Activated naive CD4-positive, alpha-beta T cell treated with anti-CD3 and anti-CD28 coated beads, Interleukin-2, amount 50 U/mL, for 72 hours (primary cell): ENCODE measurements at regions not wholly inside any gene's neighbourhood (a gene's known extent, or its start where the extent isn't known, plus 50 kb on each side); places are given as distances from the start of the nearest gene placed in this dataset.
"Not testable (repeated sequence)": the region's sequence is repeated elsewhere in the genome, so short reads cannot be mapped to it uniquely, and the experiment has no call there.

Experiments used
- ATAC-seq, 2 donors: fragments of 150-1000 bp; cut with Tn5 transposase; 2 replicates each; pipeline ENCODE4 v1.10.0; 2021; ENCODE audit warnings: mild to moderate bottlenecking in 2 of 2, moderate library complexity in 2 of 2
- DNase-seq, 2 donors: peaks; one replicate each; pipeline ENCODE4 v3.0.0; 2021 to 2022; ENCODE audit warnings: low spot score in 2 of 2
- H3K27ac Mint-ChIP-seq, 2 donors: one replicate each; pipeline ENCODE4 v1.8.0; 2022; ENCODE audit warnings: mild to moderate bottlenecking in 2 of 2, mixed read lengths in 2 of 2
- H3K36me3 Mint-ChIP-seq, 2 donors: one replicate each; pipeline ENCODE4 v1.8.0; 2022; ENCODE audit warnings: mixed read lengths in 2 of 2
- H3K9me3 Mint-ChIP-seq, 2 donors: one replicate each; pipeline ENCODE4 v1.8.0; 2022; ENCODE audit warnings: mixed read lengths in 2 of 2

DNA sequence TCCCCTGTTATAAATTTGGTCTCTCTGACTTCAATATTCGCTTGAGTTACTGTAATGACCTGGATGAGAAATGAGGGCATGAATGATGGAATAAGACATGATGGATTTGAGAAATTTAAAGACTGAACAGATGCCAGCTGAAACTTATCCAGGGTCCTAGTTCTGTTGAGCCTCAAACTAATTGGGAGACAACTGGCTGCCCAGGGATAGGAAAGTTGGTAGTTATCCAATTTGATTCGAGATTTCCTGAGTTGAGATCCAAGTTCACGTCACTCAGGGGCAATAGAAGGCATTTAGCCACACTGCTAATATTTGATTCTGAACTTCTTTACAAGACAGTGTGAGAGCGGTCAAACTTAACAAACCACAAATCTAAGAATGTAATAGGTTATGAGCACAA, 159.0 kb upstream of the CXCL13 start:
- H3K36me3 Mint-ChIP-seq: no peaks in the 10 kb centered on the region
- no peak for DNase-seq
- no peaks in the 10 kb centered on the region for H3K9me3 Mint-ChIP-seq
- ATAC-seq: no peak
- H3K27ac Mint-ChIP-seq: no peak overlapping the region

GRCh38 chr4:77449171-77449570, 156.4 kb upstream of the CXCL13 start:
- Mint-ChIP-seq H3K9me3 (no peaks in the 10 kb centered on the region), H3K36me3 (no peaks in the 10 kb centered on the region), H3K27ac (no peak overlapping the region)
- DNase-seq (no peak), ATAC-seq (no peak)

DNA sequence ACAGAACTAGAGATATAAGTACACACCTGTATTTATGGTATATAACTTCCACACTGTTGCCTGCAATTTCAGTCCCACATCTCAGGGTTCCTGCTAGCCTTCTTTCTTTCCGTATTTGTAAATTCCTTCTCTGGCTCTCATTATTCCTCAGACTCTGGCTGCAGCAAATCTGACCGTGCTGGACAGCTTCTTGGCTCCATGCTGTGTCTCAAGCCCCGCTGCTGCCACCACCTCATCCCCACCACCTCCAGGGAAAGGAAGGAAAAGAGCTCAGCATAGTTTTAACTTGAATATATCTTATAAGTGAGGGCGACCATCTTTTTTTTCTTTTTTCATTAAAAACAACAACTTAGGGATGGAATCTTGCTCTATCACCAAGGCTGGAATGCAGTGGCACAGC, 155.6 kb upstream of the CXCL13 start:
- H3K27ac Mint-ChIP-seq: no peak overlapping the region
- no peaks in the 10 kb centered on the region for H3K9me3 Mint-ChIP-seq
- no peak for ATAC-seq

GRCh38 chr4:77451530-77451929, 154.1 kb upstream of the CXCL13 start:
- no peak for ATAC-seq
- no peaks in the 10 kb centered on the region for H3K9me3 Mint-ChIP-seq
- H3K36me3 Mint-ChIP-seq: no peaks in the 10 kb centered on the region
- DNase-seq: no peak
- no peak overlapping the region for H3K27ac Mint-ChIP-seq

More for the DNA sequence above, 155.6 kb upstream of the CXCL13 start:
- DNase-seq: no peak
- no peaks in the 10 kb centered on the region for H3K36me3 Mint-ChIP-seq

DNA sequence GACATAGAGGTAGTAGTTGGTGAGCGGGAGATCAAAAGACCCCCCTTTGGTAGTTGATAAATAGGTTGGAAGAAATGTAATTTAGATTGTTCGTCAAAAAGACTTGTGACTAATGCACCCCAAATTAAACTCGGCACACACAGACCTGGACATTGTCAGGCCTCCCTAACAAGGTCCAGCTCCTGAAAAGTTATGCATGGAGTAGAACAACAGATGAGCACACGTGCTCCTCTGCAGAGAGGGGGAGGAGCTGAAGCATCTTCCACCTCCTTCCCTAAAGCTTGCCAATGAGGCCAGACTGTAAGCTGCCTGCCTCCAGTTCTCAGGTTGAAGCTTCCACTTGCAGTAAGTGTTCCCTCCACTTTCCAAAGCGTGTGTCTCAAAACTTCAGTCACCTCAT, 153.5 kb upstream of the CXCL13 start:
- H3K27ac Mint-ChIP-seq, H3K36me3 Mint-ChIP-seq, ATAC-seq: not testable (repeated sequence)

GRCh38 chr4:77453911-77454310, 151.7 kb upstream of the CXCL13 start:
- no peak for DNase-seq
- Mint-ChIP-seq H3K9me3 (no peaks in the 10 kb centered on the region), H3K36me3 (peaks cover 0 to 2% of the 10 kb centered on the region in 2 donors), H3K27ac (no peak overlapping the region)
- ATAC-seq: no peak

More for the DNA sequence above, 153.5 kb upstream of the CXCL13 start:
- H3K9me3 Mint-ChIP-seq, DNase-seq: not testable (repeated sequence)

GRCh38 chr4:77454858-77455257, 150.8 kb upstream of the CXCL13 start:
- ATAC-seq (no peak), DNase-seq (no peak)
- H3K36me3 Mint-ChIP-seq: peaks cover 0 to 9% of the 10 kb centered on the region in 2 donors
- H3K27ac Mint-ChIP-seq: no peak overlapping the region
- H3K9me3 Mint-ChIP-seq: no peaks in the 10 kb centered on the region

GRCh38 chr4:77464100-77464499, 141.5 kb upstream of the CXCL13 start:
- peaks cover 3 to 17% of the 10 kb centered on the region in 2 donors for H3K9me3 Mint-ChIP-seq
- ATAC-seq, DNase-seq, H3K27ac Mint-ChIP-seq: not testable (repeated sequence)
- H3K36me3 Mint-ChIP-seq: peaks cover 8 to 36% of the 10 kb centered on the region in 2 donors

DNA sequence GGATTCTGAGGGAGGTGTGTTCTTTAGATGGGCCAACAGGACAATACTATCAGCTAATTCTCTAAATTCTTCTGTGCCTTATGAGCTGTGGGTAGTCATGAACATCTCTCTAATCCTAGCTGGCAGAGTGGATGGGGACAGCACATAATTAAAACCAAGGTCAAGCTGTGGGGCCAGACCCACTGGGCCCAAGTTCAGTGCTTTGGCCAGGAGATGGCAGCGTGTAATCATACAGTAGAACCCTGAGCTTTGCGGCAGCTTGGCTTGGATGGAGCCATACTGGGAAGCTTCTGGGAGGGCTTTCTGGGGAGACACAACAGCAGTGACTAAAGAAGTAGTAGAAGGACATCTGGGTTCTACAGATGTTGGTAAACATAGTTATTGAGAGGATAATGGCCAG, 140.3 kb upstream of the CXCL13 start:
- Mint-ChIP-seq H3K9me3 (peaks cover 3 to 17% of the 10 kb centered on the region in 2 donors), H3K27ac (peak overlapping the region in 1 of 2 donors; percentile 40), H3K36me3 (peaks cover 8 to 30% of the 10 kb centered on the region in 2 donors)
- ATAC-seq: peak; percentile 56 to 72
- peak in 1 of 2 donors; percentile 48 for DNase-seq

- peaks cover 8 to 30% of the 10 kb centered on the region in 2 donors for H3K36me3 Mint-ChIP-seq
- peaks cover 3 to 17% of the 10 kb centered on the region in 2 donors for H3K9me3 Mint-ChIP-seq
- DNase-seq: no peak
- ATAC-seq: no peak
- H3K27ac Mint-ChIP-seq: no peak overlapping the region
These were observed 139.2 kb upstream of the CXCL13 start for GRCh38 chr4:77466430-77466829.

DNA sequence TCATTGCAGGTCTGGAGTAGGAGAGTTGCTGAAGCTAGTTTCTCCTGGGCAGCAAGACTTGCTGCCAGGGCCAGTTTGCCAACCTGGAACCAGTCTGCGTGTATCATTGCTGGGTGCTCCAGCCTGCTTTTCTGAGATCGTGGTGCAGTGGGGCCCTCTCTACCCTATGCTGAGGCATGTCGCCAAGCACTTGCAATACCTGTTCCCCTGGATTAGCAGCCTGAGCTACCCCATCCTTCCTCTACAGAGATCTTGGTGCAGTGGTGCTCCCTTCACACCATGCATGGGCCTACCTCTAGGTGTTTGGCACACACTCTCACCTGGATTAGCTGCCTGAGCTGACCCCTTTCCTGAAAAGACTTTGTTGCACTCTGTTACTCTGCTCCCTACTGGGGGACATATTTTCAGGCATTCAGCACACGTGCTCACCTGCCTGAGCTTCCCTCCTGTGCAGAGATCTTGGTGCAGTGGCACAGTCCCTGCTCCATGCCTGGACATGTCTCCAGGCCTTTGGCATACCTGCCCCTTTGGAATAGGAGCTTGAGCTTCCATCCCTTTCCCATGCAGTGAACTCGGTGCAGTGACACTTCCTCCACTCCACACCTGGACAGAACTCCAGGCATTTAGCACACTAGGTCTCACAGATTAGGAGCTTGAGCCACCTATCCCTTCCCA, 133.7 kb upstream of the CXCL13 start:
- peaks cover 0 to 7% of the 10 kb centered on the region in 2 donors for H3K36me3 Mint-ChIP-seq
- no peak for DNase-seq
- ATAC-seq: no peak
- peaks cover 0 to 4% of the 10 kb centered on the region in 2 donors for H3K9me3 Mint-ChIP-seq
- H3K27ac Mint-ChIP-seq: no peak overlapping the region

DNA sequence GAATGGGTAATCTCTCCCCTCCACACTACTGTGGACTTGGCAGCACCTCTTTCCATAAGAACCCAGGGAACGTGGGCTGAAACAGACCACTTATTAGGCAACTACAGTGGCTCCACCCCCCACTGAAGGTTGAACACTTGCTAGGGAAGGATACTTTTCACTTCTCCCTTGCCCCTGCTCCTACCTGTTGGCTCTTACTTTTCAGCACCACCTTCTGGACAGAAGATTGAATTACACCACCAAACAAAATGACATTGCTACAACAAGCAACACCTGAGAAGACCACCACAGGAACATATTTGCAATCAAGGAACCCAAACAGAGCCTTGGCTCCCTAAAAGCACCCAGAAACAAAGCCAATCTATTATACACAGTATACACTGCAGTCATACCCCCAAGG, 132.1 kb upstream of the CXCL13 start:
- DNase-seq: no peak

GRCh38 chr4:77481856-77482255, 123.8 kb upstream of the CXCL13 start:
- ATAC-seq (no peak), DNase-seq (no peak)
- Mint-ChIP-seq H3K27ac (no peak overlapping the region), H3K36me3 (peaks cover 0 to 6% of the 10 kb centered on the region in 2 donors), H3K9me3 (peaks cover 0 to 19% of the 10 kb centered on the region in 2 donors)

More for the DNA sequence above, 132.1 kb upstream of the CXCL13 start:
- Mint-ChIP-seq H3K36me3 (peaks cover 0 to 6% of the 10 kb centered on the region in 2 donors), H3K9me3 (peaks cover 0 to 5% of the 10 kb centered on the region in 2 donors), H3K27ac (no peak overlapping the region)
- no peak for ATAC-seq

DNA sequence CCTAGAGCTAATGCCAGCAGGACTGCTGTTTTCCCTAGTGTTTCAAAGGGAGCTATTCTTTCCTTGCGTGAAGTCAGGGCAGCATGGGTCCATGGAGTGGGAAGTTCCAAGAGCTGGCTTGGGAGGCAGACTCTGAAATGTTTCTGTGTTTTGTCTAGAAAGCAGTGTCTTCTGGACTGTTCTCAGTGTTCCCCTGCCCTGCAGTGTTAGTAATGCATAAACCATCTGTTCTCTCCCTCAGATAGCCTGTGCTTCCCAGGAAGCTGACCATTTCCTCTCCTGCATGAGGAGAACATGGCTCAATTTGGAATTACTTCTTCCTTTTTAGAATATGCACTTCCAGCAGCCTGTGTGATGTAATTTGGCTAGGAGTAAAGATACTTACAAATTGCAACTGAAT, 116.7 kb upstream of the CXCL13 start:
- no peak for DNase-seq
- H3K9me3 Mint-ChIP-seq: peaks cover 0 to 8% of the 10 kb centered on the region in 2 donors
- no peak for ATAC-seq
- H3K36me3 Mint-ChIP-seq: no peaks in the 10 kb centered on the region
- H3K27ac Mint-ChIP-seq: no peak overlapping the region

GRCh38 chr4:77493120-77493752, 112.4 kb upstream of the CXCL13 start:
- peaks cover 0 to 14% of the 10 kb centered on the region in 2 donors for H3K9me3 Mint-ChIP-seq
- no peaks in the 10 kb centered on the region for H3K36me3 Mint-ChIP-seq
- peak in 1 of 2 donors; percentile 18 for ATAC-seq
- H3K27ac Mint-ChIP-seq: no peak overlapping the region
- no peak for DNase-seq

DNA sequence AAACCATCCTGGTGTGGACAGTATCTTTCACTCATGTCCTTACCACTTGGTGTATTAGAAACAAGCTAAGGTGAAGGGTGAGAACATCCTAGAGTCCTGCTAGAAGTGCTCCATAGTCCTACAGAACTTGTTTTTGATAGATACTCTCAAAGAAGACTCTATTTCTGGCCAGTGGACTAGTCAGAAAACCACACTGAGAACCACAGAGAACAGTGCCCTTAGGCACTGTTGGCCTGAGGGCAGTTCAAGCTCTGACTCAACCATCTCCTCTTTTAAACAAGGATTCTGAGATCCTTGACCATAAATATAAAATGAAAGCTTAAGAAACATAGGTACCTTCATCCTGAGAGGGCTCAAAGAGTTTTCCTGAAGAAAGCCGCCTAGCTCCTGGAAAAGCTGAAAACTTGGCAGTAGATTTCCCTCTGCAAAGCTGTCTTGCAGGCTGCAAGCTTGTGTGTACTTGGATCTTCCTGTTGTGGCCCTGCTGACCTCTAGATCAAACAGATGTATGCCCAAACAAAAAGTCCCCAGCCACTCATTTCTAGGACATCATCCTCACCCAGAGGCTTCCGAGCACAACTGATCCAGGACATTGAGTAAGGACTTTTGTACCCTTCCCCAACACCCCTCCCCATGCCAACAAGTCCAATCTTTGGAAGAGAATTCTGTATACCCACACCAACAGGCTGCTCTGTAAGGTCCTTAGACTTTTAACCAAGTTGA, 111.6 kb upstream of the CXCL13 start:
- Mint-ChIP-seq H3K27ac (no peak overlapping the region), H3K9me3 (peaks cover 0 to 14% of the 10 kb centered on the region in 2 donors), H3K36me3 (no peaks in the 10 kb centered on the region)
- peak in 1 of 2 donors; percentile 36 for ATAC-seq
- DNase-seq: no peak

DNA sequence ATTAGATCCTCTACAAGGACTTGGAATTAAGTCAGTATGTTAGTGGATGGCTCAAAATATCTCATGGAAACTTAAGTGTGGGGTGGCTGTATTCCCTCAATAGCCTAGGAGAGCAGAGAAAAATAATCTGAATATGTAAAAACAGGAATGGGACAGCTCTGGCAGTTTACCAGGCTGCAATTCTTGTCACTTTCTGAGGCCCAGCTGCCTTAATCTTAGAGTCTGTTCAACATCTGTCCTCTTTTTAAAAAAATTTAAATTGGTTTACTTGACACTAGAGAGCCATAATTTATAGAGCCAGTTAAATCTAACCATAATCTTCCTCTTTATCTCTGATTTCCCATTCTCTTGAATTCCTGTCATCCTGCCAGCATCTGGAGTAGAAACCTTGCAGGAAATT, 109.2 kb upstream of the CXCL13 start:
- Mint-ChIP-seq H3K9me3 (peaks cover 0 to 14% of the 10 kb centered on the region in 2 donors), H3K36me3 (no peaks in the 10 kb centered on the region)
- no peak for ATAC-seq

More for the DNA sequence above, 109.2 kb upstream of the CXCL13 start:
- no peak for DNase-seq
- no peak overlapping the region for H3K27ac Mint-ChIP-seq
